ENCODE measurements at regions not wholly inside any gene's neighbourhood (a gene's known extent, or its start where the extent isn't known, plus 50 kb on each side); places are given as distances from the start of the nearest gene placed in this dataset.
A peak's percentile ranks its signal among the peaks of the same experiment; 100 is the strongest.

DNA sequence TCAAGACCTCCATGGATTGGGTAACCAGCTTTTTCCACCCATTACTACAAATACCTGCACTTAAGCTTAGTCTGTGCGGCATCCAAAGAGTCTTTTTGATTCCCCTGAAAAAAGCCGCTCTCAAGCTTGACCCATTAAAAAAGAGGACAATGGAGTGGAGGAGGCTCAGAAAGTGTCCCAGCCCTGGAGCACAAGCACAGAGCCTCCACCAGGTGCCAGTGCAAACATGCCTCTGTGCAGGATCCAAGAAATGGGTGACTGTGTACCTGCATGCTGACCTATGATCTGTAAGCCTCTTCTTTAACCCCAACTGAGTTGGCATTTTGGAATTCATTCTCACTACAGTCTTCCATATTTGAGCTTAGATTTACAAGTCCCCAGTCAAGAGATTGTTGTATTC is 168.3 kb upstream of the TLE4 start:
- Histone ChIP-seq H3K9me3 (ENCODE audit: low read depth) (no peaks in the 10 kb centered on the region), H3K79me2 (ENCODE audit: insufficient read depth) (no peaks in the 10 kb centered on the region), H4K20me1 (ENCODE audit: insufficient read depth) (no peaks in the 10 kb centered on the region), H3K27ac (no peak overlapping the region), H3K27me3 (replicated peaks; ENCODE audit: insufficient read depth) (no peaks in the 10 kb centered on the region), H3K4me2 (ENCODE audit: unreplicated experiment) (no peak overlapping the region), H3K9ac (no peak overlapping the region), H3K36me3 (ENCODE audit: low read depth) (no peaks in the 10 kb centered on the region), H3K4me3 (no peak overlapping the region), H3K4me1 (ENCODE audit: insufficient read depth) (no peaks in the 10 kb centered on the region), H2AFZ (no peak overlapping the region), H3K9me2 (ENCODE audit: insufficient read depth) (no peaks in the 10 kb centered on the region), H3F3A (ENCODE audit: insufficient read depth) (no peaks in the 10 kb centered on the region)
- in situ Hi-C loops (cut with MboI), result loop anchor here (25.0 kb wide), 1 partner anchor 266 kb away; no protein-coding TSS in a partner anchor
- DNase-seq, result no peak
- TF ChIP-seq EZH2phosphoT487 (IDR thresholded peaks at IDR 0.05; ENCODE audit: insufficient read depth, low read depth) (no peak), EZH2 (IDR thresholded peaks at IDR 0.05; ENCODE audit: insufficient read depth, poor library complexity, severe bottlenecking) (no peak)
- WGBS, 2 experiments (ENCODE audit: low coverage in 1 of 2, low lambda C conversion rate in 2 of 2, missing lambda C conversion rate in 2 of 2), result 74 to 83% methylated on average over 2 of the region's 2 CpGs

DNA sequence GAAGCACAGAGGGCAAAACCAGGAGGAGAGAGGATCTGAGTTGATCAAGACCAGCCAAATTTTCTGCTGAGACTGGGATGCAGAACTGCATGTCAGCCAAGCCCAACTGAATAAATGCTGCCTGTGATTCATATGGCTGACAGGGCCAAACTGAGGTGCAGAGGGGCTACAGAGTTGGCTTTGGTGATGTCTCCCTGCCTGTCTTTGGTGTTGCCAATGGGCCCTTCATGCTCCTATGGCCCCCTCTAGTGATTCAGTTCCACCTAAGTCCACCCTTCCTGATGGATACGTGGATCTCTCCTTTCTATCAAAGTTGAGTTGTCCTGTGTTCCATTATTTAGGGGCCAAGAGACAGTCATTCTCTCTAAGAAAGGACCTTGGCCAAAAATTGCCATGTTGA is 163.6 kb upstream of the TLE4 start:
- Histone ChIP-seq H3K4me1 (ENCODE audit: insufficient read depth) (no peaks in the 10 kb centered on the region), H3F3A (ENCODE audit: insufficient read depth) (no peaks in the 10 kb centered on the region), H3K79me2 (ENCODE audit: insufficient read depth) (no peaks in the 10 kb centered on the region), H3K36me3 (ENCODE audit: low read depth) (no peaks in the 10 kb centered on the region), H3K9ac (no peak overlapping the region), H3K9me2 (ENCODE audit: insufficient read depth) (no peaks in the 10 kb centered on the region), H4K20me1 (ENCODE audit: insufficient read depth) (no peaks in the 10 kb centered on the region), H3K9me3 (ENCODE audit: low read depth) (no peaks in the 10 kb centered on the region), H3K27ac (no peak overlapping the region), H3K4me2 (ENCODE audit: unreplicated experiment) (no peak overlapping the region), H3K27me3 (replicated peaks; ENCODE audit: insufficient read depth) (peaks cover 7% of the 10 kb centered on the region; the same call in 1 of the 2 replicates), H2AFZ (no peak overlapping the region), H3K4me3 (no peak overlapping the region)
- 23 to 35% methylated on average over 1 of the region's 1 CpG for whole genome bisulfite sequencing, 2 experiments (ENCODE audit: low coverage in 1 of 2, low lambda C conversion rate in 2 of 2, missing lambda C conversion rate in 2 of 2)
- peak; percentile 5 for DNase-seq
- TF ChIP-seq EZH2 (IDR thresholded peaks at IDR 0.05; ENCODE audit: insufficient read depth, poor library complexity, severe bottlenecking) (no peak), EZH2phosphoT487 (IDR thresholded peaks at IDR 0.05; ENCODE audit: insufficient read depth, low read depth) (no peak)
- in situ Hi-C loops (cut with MboI), result loop anchor here (25.0 kb wide), 1 partner anchor 271 kb away; no protein-coding TSS in a partner anchor

DNA sequence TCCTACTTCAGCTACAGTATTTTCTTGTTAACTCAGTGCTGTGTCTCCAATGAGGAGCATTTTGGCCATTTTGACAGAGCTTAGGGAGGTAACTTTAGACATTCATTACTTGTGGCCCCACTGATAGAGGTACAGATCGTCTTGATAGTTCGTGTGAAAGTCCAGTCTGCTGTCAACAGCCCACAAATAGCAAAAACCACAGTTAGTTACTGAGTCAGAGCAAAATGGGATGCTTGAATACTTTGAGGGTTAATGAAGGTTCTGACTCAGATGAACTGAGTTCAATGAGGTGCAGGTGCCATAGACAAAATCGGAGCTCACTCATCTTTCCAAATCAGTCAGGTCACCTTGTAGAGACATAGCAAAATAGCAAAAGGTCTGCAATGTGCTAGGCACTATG is 163.1 kb upstream of the TLE4 start:
- H3K27ac ChIP-seq, result no peak overlapping the region
- WGBS, 2 experiments (ENCODE audit: low coverage in 1 of 2, low lambda C conversion rate in 2 of 2, missing lambda C conversion rate in 2 of 2), result 0% methylated on average over 3 of the region's 3 CpGs
- H3K9ac ChIP-seq, result no peak overlapping the region
- H2AFZ ChIP-seq, result no peak overlapping the region
- DNase-seq, result peak; percentile 54
- in situ Hi-C loops (cut with MboI), result loop anchor here (25.0 kb wide), 1 partner anchor 271 kb away; no protein-coding TSS in a partner anchor
- H3K4me3 ChIP-seq, result no peak overlapping the region
- H4K20me1 ChIP-seq (ENCODE audit: insufficient read depth), result no peaks in the 10 kb centered on the region
- H3K27me3 ChIP-seq (replicated peaks; ENCODE audit: insufficient read depth), result peaks cover 7% of the 10 kb centered on the region; the same call in 1 of the 2 replicates
- no peaks in the 10 kb centered on the region for H3K4me1 ChIP-seq (ENCODE audit: insufficient read depth)
- H3K36me3 ChIP-seq (ENCODE audit: low read depth), result no peaks in the 10 kb centered on the region
- no peaks in the 10 kb centered on the region for H3K79me2 ChIP-seq (ENCODE audit: insufficient read depth)
- no peak overlapping the region for H3K4me2 ChIP-seq (ENCODE audit: unreplicated experiment)
- H3K9me3 ChIP-seq (ENCODE audit: low read depth), result no peaks in the 10 kb centered on the region
- H3K9me2 ChIP-seq (ENCODE audit: insufficient read depth), result no peaks in the 10 kb centered on the region
- TF ChIP-seq EZH2phosphoT487 (IDR thresholded peaks at IDR 0.05; ENCODE audit: insufficient read depth, low read depth) (no peak), EZH2 (IDR thresholded peaks at IDR 0.05; ENCODE audit: insufficient read depth, poor library complexity, severe bottlenecking) (no peak)
- no peaks in the 10 kb centered on the region for H3F3A ChIP-seq (ENCODE audit: insufficient read depth)

DNA sequence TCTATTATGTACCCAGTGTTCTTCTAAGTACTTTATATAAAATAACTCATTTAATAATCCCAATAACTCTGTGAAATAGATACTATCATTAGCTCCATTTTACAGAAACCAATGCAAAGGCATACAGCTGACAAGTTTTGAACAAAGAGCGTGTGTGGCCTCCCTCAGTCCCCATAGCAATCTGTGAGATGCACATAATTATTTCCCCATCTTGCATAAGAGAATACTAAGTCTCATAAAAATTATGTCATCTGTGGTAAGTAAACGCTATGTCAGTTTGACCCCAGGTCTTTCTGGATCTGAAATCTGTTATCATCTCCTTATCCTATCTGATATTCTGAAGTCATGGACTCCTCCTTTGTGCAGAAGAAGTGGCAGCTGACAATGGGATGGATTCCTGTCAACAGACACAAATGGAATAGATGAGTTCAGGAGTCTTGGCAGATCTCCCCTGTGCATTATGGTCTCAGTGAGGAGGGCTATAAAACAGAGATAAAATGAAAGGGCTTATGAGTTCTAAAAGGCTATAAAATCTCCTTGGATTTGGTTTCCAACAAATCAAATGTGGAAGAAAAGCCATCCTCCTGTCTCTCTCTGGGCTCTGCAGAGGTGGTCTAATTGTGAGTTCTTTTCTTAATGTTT is 162.5 kb upstream of the TLE4 start:
- H3K79me2 ChIP-seq (ENCODE audit: insufficient read depth), result no peaks in the 10 kb centered on the region
- H3K4me1 ChIP-seq (ENCODE audit: insufficient read depth), result no peaks in the 10 kb centered on the region
- no peaks in the 10 kb centered on the region for H4K20me1 ChIP-seq (ENCODE audit: insufficient read depth)
- in situ Hi-C loops (cut with MboI), result loop anchor here (25.0 kb wide), 1 partner anchor 272 kb away; no protein-coding TSS in a partner anchor
- no peaks in the 10 kb centered on the region for H3K9me2 ChIP-seq (ENCODE audit: insufficient read depth)
- no peak overlapping the region for H3K9ac ChIP-seq
- no peaks in the 10 kb centered on the region for H3K9me3 ChIP-seq (ENCODE audit: low read depth)
- no peaks in the 10 kb centered on the region for H3F3A ChIP-seq (ENCODE audit: insufficient read depth)
- H3K36me3 ChIP-seq (ENCODE audit: low read depth), result no peaks in the 10 kb centered on the region
- no peak for DNase-seq
- H2AFZ ChIP-seq, result no peak overlapping the region
- TF ChIP-seq EZH2phosphoT487 (IDR thresholded peaks at IDR 0.05; ENCODE audit: insufficient read depth, low read depth) (no peak), EZH2 (IDR thresholded peaks at IDR 0.05; ENCODE audit: insufficient read depth, poor library complexity, severe bottlenecking) (no peak)
- H3K27ac ChIP-seq, result no peak overlapping the region
- H3K4me2 ChIP-seq (ENCODE audit: unreplicated experiment), result no peak overlapping the region
- peaks cover 7% of the 10 kb centered on the region; the same call in 1 of the 2 replicates for H3K27me3 ChIP-seq (replicated peaks; ENCODE audit: insufficient read depth)
- WGBS, 2 experiments (ENCODE audit: low coverage in 1 of 2, low lambda C conversion rate in 2 of 2, missing lambda C conversion rate in 2 of 2), result 14 to 18% methylated on average over 2 of the region's 2 CpGs
- H3K4me3 ChIP-seq, result no peak overlapping the region

Data from GM23248 (cell line).